ENCODE measurements at regions not wholly inside any gene's neighbourhood (a gene's known extent, or its start where the extent isn't known, plus 50 kb on each side); places are given as distances from the start of the nearest gene placed in this dataset.
"Not testable (repeated sequence)": the region's sequence is repeated elsewhere in the genome, so short reads cannot be mapped to it uniquely, and the experiment has no call there.

DNA sequence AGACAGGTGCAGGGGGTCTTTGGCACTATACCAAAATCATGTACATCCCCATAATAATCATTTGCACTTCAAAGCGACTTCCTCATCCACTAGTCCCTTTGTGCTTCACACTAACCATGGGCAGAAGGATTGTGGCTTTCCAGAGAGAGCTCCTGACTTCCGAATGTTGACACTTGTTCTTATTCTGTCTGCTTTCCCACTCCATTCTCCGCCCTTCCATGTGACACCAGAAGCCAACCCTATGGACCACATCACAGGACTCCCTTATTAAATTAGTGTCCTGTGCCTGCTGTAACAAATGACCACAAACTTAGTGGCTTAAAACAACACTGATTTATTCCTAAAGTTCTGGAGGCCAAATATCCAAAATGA is 91.6 kb downstream of the CMC2 start:
- no peak for DNase-seq

DNA sequence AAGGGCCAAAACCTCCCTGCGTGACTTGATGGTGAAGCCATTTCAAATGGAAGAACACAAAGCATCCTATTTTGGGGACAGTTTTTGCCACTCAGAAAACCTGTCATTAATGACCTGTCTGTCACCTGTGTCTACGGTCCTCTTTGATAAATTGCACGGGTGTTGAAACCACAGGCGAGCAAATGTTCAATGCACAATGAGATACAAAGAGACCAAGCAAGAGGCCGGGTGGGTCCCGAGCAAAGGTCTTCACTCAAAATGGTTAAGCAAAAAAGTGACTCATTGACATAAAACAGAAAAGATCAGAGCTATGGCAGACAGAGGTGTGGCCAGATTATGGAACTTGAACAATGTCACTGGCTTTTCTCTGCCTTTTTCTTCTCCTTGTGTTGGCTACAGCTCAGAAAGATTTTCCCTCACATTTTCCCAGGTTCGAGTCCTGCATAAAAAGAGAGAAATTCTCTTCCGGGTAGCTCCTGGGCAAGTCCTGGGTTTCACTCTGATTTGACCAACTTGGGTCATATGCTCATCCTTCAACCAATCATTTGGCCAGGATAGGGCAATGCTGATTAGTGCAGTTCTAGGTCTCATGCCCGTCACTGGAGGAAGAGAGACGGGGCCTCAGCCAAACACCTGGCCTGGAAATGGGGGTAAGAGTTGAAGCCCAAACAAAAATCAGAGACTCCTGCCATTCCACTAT is 92.2 kb downstream of the CMC2 start:
- DNase-seq, result no peak

DNA sequence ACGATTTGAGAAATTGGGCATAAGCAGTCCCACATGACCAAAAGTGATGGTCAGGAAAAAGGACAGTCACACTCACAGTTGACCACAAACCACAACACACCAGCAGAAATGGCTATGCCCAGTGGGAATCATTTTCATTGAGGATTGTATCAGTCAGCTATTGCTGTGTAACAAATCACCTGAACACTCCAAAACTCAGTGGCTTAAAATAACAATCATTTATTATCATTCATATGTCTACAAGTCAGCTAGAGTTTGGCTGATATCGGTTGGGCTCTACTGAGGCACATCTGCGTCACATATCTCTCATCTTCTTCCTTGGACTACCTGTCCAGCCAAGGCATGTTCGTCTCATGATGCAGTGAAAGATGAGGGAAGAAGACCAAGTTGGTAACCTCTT is 93.3 kb downstream of the CMC2 start:
- DNase-seq, result no peak

GRCh38 chr16:80912651-80913050 is 94.0 kb downstream of the CMC2 start:
- no peak for DNase-seq

- DNase-seq, result no peak
These were observed 96.3 kb downstream of the CMC2 start for GRCh38 chr16:80910434-80910833.

GRCh38 chr16:80909720-80910119 is 97.0 kb downstream of the CMC2 start:
- no peak for DNase-seq

- not testable (repeated sequence) for DNase-seq
These were observed 100.5 kb downstream of the CMC2 start for GRCh38 chr16:80906169-80906568.

DNA sequence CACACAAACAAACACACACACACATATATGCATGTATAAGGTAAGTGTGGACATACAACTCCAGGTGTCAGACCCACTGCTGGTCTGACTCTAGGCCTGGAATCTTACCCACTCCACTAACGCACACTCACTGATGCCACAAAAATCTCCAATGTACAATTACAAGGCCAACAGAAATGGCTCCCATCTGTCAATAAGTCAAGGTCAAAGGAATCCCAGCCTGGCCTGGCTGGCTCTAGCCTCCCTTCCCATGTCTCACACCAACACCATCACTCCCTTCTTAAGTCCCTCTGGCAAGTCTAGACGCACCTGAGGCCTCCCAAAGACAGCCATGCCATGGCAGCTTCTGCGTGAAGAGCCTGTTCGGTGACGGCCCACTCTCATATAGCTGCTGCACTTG is 99.2 kb upstream of the CDYL2 start:
- DNase-seq, result no peak

DNA sequence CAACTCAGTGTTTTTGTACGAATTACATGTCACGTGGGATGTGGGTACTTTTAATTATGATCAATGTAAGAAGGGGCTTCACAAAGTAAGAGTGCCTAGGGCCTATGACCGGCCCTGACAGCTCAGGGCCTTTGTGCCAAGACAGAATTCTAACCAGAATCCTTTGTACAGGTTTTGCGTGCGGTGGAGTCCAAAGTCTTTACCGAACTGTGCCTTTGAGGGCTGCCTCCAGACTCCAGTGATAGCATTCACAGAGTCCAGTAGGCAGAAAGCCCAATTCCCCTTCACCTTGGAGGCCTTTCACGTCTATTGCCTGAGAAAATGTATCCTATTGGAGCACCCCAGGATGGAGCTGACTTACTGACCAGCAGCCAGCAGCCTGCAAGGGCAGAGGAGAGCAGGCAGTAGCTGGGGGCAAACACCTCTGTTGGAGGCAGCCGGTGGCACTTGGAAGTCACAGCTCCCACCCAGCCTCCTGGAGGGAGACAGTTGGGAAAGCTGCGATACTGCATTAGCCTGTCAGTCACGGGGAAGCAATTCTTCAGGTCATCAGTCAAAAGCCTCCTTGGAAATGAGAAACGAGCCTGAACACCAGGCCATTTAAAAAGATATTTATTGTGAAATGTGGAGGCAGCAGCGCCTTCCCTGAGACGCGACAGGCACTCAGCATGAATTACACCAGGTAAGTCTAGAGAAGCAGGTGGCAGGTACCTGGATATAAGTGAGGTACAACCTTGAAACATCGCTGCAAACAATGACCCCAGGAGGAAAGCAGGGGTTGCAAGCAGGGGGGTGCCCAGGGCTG is 98.1 kb upstream of the CDYL2 start:
- DNase-seq, result no peak

DNA sequence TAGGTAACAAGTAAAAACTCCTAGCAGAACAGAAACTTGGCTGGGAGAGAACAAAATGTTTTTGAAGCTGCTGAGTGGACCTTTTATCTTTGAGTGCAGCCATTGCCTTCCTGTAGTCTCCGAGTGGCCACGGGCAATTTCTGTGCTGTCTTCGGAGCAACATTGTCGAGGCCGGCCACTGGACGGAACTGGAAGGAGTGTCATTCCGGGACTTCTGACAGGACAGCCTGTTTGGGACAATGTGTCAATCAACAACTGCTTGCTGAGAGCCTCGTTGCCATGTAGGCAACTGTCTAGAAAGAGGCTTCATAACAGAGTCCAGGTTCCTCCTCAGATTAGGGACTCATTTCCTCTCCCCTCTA is 96.2 kb upstream of the CDYL2 start:
- no peak for DNase-seq

DNA sequence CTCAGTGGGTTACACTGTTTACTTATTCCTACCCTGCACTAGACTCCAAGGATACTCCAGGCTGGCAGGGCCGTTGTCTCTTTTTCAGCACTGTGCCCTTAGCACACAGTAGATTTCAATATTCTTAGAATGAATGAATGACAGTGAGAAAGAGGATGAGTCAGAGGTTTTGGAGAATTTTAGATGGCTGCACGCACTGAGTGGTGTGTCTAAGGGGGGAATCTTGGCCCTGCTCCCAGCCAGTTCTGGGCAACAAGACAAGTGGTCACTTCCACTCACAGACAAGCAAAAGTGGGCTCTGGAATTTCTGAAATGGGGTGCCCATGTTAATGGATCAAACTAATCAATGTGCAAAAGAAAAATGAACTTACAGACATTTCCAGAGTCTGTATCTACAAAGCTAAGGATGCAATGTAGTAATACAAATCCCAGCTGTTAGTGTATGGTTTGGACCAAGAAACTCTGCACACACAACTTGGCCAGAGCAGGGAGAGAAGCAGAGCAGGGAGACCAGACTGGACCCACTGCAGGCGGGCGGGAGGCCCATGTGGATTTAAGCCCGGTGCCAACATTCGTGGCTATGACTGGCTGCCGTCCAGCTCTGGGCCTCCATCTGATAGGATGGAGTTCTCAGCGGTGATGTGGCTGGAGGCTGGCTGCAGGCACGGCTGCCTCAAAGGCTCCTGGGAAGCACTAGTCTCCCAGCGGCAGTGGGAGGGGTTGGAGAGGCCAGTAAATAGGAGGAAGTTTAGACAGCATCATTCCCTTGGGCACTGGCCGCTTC is 95.6 kb upstream of the CDYL2 start:
- peak; percentile 68 for DNase-seq

GRCh38 chr16:80896776-80897175 is 92.4 kb upstream of the CDYL2 start:
- DNase-seq, result no peak

GRCh38 chr16:80894091-80894490 is 89.7 kb upstream of the CDYL2 start:
- no peak for DNase-seq

DNA sequence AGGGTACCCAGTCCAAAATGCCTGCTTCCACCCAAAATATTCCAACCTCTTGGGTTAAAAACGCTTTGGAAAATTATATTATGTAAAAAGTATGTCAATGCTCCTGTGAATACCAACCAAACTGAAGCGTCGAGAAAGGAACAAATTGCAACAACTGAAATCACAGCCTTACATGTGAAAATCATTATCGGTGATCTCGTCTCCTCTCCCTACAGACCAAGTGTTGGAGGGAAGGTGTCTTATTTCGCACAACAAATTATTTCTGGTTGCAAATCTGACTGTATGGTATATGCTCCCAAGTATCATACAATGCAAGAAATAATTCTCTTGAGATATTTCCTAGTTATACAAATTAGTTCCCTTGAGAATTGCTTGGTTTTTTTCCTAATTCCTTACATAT is 89.3 kb upstream of the CDYL2 start:
- no peak for DNase-seq

DNA sequence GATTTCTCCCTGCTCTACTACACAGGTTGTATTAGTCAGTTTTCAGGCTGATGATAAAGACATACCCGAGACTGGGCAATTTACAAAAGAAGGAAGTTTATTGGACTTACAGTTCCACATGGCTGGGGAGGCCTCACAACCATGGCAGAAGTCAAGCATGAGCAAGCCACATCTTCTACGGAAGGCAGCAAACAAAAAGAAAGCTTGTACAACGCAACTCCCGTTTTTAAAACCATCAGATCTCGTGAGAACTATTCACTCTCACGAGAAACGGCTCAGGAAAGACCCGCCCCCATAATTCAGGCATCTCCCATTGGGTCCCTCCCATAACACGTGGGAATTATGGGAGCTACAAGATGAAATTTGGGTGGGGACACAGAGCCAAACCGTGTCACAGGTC is 88.0 kb upstream of the CDYL2 start:
- DNase-seq, result not testable (repeated sequence)

DNA sequence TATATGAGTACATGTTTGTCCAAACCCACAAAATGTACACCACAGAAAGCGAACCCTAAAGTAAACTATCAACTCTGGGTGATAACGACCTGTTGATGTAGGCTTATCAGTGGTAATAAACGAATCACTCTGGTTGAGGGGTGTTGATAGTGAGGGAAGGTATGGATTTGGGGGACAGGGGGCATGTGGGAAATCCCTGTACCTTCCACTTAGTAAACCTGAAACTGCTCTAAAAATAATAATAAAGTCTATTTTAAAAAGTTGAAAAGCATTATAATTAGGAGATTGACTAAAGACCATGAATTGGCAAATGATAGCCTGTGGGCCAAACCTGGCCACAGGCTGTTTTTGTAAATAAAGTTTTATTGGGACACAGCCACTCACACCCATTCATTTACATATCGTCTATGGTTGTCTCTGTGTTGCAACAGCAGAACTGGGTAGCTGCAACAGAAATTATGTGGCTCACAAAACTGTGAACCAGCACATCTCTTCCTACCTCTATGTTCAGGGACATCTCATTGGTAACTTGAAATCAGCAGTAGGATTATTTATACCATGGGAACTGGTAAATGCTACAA is 85.5 kb upstream of the CDYL2 start:
- DNase-seq, result no peak

DNA sequence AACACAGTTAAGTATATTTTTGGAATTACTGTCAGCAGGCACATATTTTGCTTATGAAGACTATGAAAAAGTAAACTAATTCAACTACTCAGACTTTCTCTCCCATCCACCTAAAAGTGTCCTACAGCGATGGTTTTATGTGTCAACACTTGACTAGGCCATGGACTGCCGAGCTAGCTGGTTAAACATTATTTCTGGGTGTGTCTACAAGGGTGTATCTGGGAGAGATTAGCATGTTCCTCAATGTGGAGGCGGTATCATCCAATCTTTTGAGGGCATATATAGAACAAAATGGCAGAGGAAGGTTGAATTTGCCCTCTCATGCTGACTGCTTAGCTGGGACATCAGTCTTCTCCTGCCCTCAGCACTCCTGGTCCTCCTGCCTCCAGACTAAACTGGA is 82.7 kb upstream of the CDYL2 start:
- no peak for DNase-seq

DNA sequence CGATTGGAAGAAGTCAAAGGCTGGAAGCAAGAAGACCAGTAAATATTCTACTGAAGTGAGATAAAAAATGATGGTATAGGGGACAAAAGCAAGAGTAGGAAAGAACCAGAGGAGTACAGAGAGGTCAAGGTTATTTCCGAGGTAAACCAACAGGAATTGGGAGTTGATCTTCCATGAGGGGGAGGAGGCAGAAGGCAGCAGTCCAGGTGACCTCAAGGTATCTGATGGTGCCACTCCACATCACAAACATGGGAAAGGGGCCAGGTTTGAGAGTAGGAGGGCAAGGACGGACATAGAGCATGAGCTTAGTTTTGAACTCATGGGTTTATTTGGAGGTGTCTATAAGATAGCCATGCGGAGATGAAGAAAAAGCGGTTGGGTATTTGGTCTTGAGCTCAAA is 79.4 kb upstream of the CDYL2 start:
- no peak for DNase-seq

DNA sequence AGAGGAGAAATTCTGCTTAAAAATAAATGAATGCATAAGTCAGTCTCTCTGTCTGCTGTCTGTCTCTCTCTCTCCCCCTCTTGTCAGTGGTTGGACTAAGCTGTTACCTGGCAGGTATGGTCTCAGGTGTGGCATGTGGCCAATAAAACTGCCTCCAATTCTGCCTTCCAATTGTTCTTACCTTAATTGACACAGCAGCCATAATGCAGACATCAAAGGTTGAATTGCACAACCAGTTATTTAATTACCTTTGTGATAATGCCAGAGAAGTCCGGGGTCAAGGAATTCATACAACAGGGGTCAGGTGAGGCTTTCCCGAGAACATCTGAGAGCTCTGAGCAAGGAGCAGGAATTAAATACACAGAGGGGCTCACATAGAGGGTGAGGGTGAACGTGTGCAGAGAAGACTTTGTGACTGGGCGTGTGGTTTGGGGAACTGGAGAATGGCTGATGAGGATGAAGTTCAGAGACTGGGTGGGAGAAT is 78.8 kb upstream of the CDYL2 start:
- no peak for DNase-seq

- no peak for DNase-seq
These were observed 71.2 kb upstream of the CDYL2 start for GRCh38 chr16:80875616-80876015.

GRCh38 chr16:80874925-80875324 is 70.5 kb upstream of the CDYL2 start:
- DNase-seq, result no peak

DNA sequence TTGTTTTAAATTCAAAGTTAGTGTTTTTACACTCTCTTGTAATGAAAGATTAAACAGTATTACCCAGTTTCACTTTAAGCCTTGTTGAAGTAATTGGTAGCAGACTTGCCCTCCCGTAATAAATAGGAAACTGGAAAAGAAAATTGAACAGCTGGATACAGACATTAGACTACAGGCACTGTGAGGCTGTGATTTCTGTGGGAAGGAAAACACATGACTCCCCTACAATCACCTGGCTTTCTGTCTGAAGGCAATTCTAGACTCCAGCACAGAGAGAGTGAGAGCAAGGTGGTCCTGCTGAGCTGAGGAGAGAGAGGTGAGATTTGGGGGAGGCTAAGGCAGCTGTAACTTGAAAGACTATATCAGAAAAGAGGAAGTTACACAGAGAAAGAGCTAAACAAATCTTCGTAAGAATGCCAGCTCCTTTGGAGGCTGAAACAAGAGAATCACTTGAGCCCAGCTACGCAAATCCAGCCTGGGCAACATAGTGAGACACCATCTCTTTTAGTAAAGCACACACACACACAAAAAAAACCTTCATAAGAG is 57.8 kb upstream of the CDYL2 start:
- no peak for DNase-seq

All from GOT3 (cell line).